Stomach (tissue), 4 donors: ENCODE measurements at regions not wholly inside any gene's neighbourhood (a gene's known extent, or its start where the extent isn't known, plus 50 kb on each side); places are given as distances from the start of the nearest gene placed in this dataset.

Source experiments
- CTCF ChIP-seq, 7 experiments: fragments of 450-650 bp in 4 of 7; fragments of 200-600 bp in 3 of 7; sonication (generic) in 3 of 7; IDR thresholded peaks; one replicate each; pipeline ENCODE4 v1.5.1; 2016 to 2019; ENCODE audit warnings: antibody characterized with exemption in 7 of 7, control low read depth in 2 of 7, mild to moderate bottlenecking in 1 of 7
- EP300 ChIP-seq: sonication (generic); formaldehyde crosslinking; IDR thresholded peaks from one replicate; pipeline ENCODE4 v1.6.1; 2017; ENCODE audit warnings: antibody characterized with exemption
- POLR2A ChIP-seq, 4 donors: fragments of 450-650 bp; IDR thresholded peaks; one replicate each; pipeline ENCODE4 v1.6.1; 2016; ENCODE audit warnings: antibody characterized with exemption in 4 of 4, control low read depth in 2 of 4, mild to moderate bottlenecking in 1 of 4, moderate library complexity in 1 of 4
- POLR2AphosphoS5 ChIP-seq, 3 donors: sonication (generic); formaldehyde crosslinking; IDR thresholded peaks; one replicate each; pipeline ENCODE4 v1.6.1; 2016; ENCODE audit warnings: antibody characterized with exemption in 3 of 3

- no peak for TF ChIP-seq CTCF (IDR thresholded peaks at IDR 0.05)
- TF ChIP-seq POLR2AphosphoS5 (IDR thresholded peaks at IDR 0.05), result no peak
- TF ChIP-seq EP300, result no peak
- no peak for TF ChIP-seq POLR2A (IDR thresholded peaks at IDR 0.05)
These were observed 1288.9 kb upstream of the SLC10A2 start for GRCh38 chr13:104355041-104355670.
